ENCODE measurements at regions not wholly inside any gene's neighbourhood (a gene's known extent, or its start where the extent isn't known, plus 50 kb on each side); places are given as distances from the start of the nearest gene placed in this dataset.

- no peak overlapping the region for H3K4me3 ChIP-seq (ENCODE audit: low read length)
- no peaks in the 10 kb centered on the region for H3K9me3 ChIP-seq (ENCODE audit: control insufficient read depth, insufficient read depth, low read length)
- H3K27me3 ChIP-seq (ENCODE audit: control insufficient read depth, insufficient read depth, low read length), result no peaks in the 10 kb centered on the region
- no CpG with 5 or more reads among the region's 5 CpGs for WGBS (ENCODE audit: insufficient coverage, insufficient read length)
- H3K4me1 ChIP-seq (ENCODE audit: control insufficient read depth, insufficient read depth, low read length), result no peaks in the 10 kb centered on the region
- H3K36me3 ChIP-seq (ENCODE audit: control insufficient read depth, insufficient read depth, low read length), result no peaks in the 10 kb centered on the region
- DNase-seq (ENCODE audit: low read depth, low spot score), result peak; percentile 57
- no peak overlapping the region for H3K27ac ChIP-seq (ENCODE audit: low read length)
Measured at GRCh38 chr12:118714051-118714460, 267.3 kb upstream of the SRRM4 start.

DNA sequence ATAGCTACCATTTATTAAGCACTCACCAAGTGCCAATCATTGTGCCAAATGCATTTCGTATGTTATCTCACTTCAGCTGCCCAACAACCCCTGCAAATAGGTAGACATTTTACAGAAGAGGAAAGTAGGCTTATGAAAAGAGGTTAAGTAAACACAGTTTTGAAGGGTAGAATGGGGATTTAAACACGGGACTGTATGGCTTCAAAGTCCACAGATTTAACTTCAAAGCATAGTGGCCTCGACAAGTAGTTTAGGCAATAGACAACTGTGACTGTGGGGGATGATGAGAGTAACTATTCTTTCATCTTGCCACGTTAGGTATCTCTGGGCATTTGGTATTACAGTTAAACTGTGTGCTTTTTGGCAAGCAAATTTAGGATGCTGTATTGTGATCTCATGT, 266.8 kb upstream of the SRRM4 start:
- H3K4me1 ChIP-seq (ENCODE audit: control insufficient read depth, insufficient read depth, low read length), result no peaks in the 10 kb centered on the region
- H3K27me3 ChIP-seq (ENCODE audit: control insufficient read depth, insufficient read depth, low read length), result no peaks in the 10 kb centered on the region
- WGBS (ENCODE audit: insufficient coverage, insufficient read length), result no CpG with 5 or more reads among the region's 4 CpGs
- H3K36me3 ChIP-seq (ENCODE audit: control insufficient read depth, insufficient read depth, low read length), result no peaks in the 10 kb centered on the region
- no peak overlapping the region for H3K4me3 ChIP-seq (ENCODE audit: low read length)
- DNase-seq (ENCODE audit: low read depth, low spot score), result no peak
- no peaks in the 10 kb centered on the region for H3K9me3 ChIP-seq (ENCODE audit: control insufficient read depth, insufficient read depth, low read length)
- no peak overlapping the region for H3K27ac ChIP-seq (ENCODE audit: low read length)

- no peak overlapping the region for H3K4me3 ChIP-seq (ENCODE audit: low read length)
- no peak overlapping the region for H3K27ac ChIP-seq (ENCODE audit: low read length)
- no peak for DNase-seq (ENCODE audit: low read depth, low spot score)
- WGBS (ENCODE audit: insufficient coverage, insufficient read length), result no CpG with 5 or more reads among the region's 2 CpGs
- H3K36me3 ChIP-seq (ENCODE audit: control insufficient read depth, insufficient read depth, low read length), result no peaks in the 10 kb centered on the region
- H3K4me1 ChIP-seq (ENCODE audit: control insufficient read depth, insufficient read depth, low read length), result no peaks in the 10 kb centered on the region
- no peaks in the 10 kb centered on the region for H3K9me3 ChIP-seq (ENCODE audit: control insufficient read depth, insufficient read depth, low read length)
- no peaks in the 10 kb centered on the region for H3K27me3 ChIP-seq (ENCODE audit: control insufficient read depth, insufficient read depth, low read length)
Measured at GRCh38 chr12:118715647-118716046, 265.7 kb upstream of the SRRM4 start.

- no peak for DNase-seq (ENCODE audit: low read depth, low spot score)
- H3K36me3 ChIP-seq (ENCODE audit: control insufficient read depth, insufficient read depth, low read length), result no peaks in the 10 kb centered on the region
- no peak overlapping the region for H3K4me3 ChIP-seq (ENCODE audit: low read length)
- no peak overlapping the region for H3K27ac ChIP-seq (ENCODE audit: low read length)
- H3K9me3 ChIP-seq (ENCODE audit: control insufficient read depth, insufficient read depth, low read length), result no peaks in the 10 kb centered on the region
- H3K4me1 ChIP-seq (ENCODE audit: control insufficient read depth, insufficient read depth, low read length), result no peaks in the 10 kb centered on the region
- H3K27me3 ChIP-seq (ENCODE audit: control insufficient read depth, insufficient read depth, low read length), result no peaks in the 10 kb centered on the region
- no CpG with 5 or more reads among the region's 11 CpGs for WGBS (ENCODE audit: insufficient coverage, insufficient read length)
Measured at GRCh38 chr12:118727196-118727978, 254.0 kb upstream of the SRRM4 start.

DNA sequence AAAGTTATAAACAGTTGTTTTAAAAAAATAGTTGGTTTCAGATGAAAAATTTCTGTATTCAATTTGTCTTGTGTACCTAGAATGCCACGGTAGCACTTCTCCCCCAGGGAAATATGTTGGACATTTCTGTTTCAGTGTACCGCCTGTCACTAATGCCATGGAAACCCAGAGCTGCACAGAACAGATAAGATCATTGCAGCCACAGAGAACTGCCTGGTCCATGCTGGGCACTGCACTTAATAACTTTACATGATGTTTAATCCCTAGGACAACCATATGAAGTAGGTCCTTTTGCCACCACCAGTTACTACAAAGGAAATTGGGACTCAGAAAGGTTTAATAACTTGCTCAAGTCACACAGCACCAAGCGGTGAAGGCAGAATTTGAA, 253.4 kb upstream of the SRRM4 start:
- H3K9me3 ChIP-seq (ENCODE audit: control insufficient read depth, insufficient read depth, low read length), result no peaks in the 10 kb centered on the region
- no CpG with 5 or more reads among the region's 3 CpGs for WGBS (ENCODE audit: insufficient coverage, insufficient read length)
- no peak overlapping the region for H3K4me3 ChIP-seq (ENCODE audit: low read length)
- H3K4me1 ChIP-seq (ENCODE audit: control insufficient read depth, insufficient read depth, low read length), result no peaks in the 10 kb centered on the region
- no peaks in the 10 kb centered on the region for H3K36me3 ChIP-seq (ENCODE audit: control insufficient read depth, insufficient read depth, low read length)
- no peak for DNase-seq (ENCODE audit: low read depth, low spot score)
- no peaks in the 10 kb centered on the region for H3K27me3 ChIP-seq (ENCODE audit: control insufficient read depth, insufficient read depth, low read length)
- H3K27ac ChIP-seq (ENCODE audit: low read length), result no peak overlapping the region

GRCh38 chr12:118734266-118734665, 247.1 kb upstream of the SRRM4 start:
- Histone ChIP-seq H3K4me3 (ENCODE audit: low read length) (no peak overlapping the region), H3K9me3 (ENCODE audit: control insufficient read depth, insufficient read depth, low read length) (no peaks in the 10 kb centered on the region), H3K27ac (ENCODE audit: low read length) (no peak overlapping the region), H3K36me3 (ENCODE audit: control insufficient read depth, insufficient read depth, low read length) (no peaks in the 10 kb centered on the region), H3K4me1 (ENCODE audit: control insufficient read depth, insufficient read depth, low read length) (no peaks in the 10 kb centered on the region), H3K27me3 (ENCODE audit: control insufficient read depth, insufficient read depth, low read length) (no peaks in the 10 kb centered on the region)
- DNase-seq (ENCODE audit: low read depth, low spot score), result no peak
- WGBS (ENCODE audit: insufficient coverage, insufficient read length), result no CpG with 5 or more reads among the region's 7 CpGs

- H3K4me3 ChIP-seq (ENCODE audit: low read length), result no peak overlapping the region
- no peaks in the 10 kb centered on the region for H3K27me3 ChIP-seq (ENCODE audit: control insufficient read depth, insufficient read depth, low read length)
Measured at GRCh38 chr12:118737985-118738540, 243.3 kb upstream of the SRRM4 start.

DNA sequence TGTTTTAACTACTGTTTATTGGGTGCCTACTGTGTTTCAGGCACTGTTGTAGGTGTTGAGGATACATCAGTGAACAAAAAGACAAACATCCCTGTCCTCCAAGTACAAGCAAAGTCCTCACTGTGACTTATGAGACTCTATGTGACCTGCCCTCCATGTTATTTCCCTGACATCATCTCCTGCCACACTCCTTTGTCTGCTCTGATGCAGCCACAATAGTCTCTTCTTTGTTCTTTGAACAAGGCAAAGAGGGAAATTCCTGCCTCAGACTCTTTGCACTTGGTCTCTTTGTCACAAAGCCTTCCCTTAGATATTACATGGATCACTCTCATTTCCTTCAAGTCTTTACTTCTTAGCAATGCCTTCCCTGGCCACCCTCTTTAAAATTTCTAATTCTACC, 240.1 kb upstream of the SRRM4 start:
- no peak overlapping the region for H3K4me3 ChIP-seq (ENCODE audit: low read length)
- no peaks in the 10 kb centered on the region for H3K27me3 ChIP-seq (ENCODE audit: control insufficient read depth, insufficient read depth, low read length)
- no peaks in the 10 kb centered on the region for H3K9me3 ChIP-seq (ENCODE audit: control insufficient read depth, insufficient read depth, low read length)
- no peaks in the 10 kb centered on the region for H3K36me3 ChIP-seq (ENCODE audit: control insufficient read depth, insufficient read depth, low read length)
- H3K27ac ChIP-seq (ENCODE audit: low read length), result no peak overlapping the region
- H3K4me1 ChIP-seq (ENCODE audit: control insufficient read depth, insufficient read depth, low read length), result no peaks in the 10 kb centered on the region
- no peak for DNase-seq (ENCODE audit: low read depth, low spot score)

More at GRCh38 chr12:118737985-118738540, 243.3 kb upstream of the SRRM4 start:
- Histone ChIP-seq H3K4me1 (ENCODE audit: control insufficient read depth, insufficient read depth, low read length) (no peaks in the 10 kb centered on the region), H3K9me3 (ENCODE audit: control insufficient read depth, insufficient read depth, low read length) (no peaks in the 10 kb centered on the region), H3K27ac (ENCODE audit: low read length) (no peak overlapping the region), H3K36me3 (ENCODE audit: control insufficient read depth, insufficient read depth, low read length) (no peaks in the 10 kb centered on the region)
- no peak for DNase-seq (ENCODE audit: low read depth, low spot score)
- no CpG with 5 or more reads among the region's 4 CpGs for WGBS (ENCODE audit: insufficient coverage, insufficient read length)

DNA sequence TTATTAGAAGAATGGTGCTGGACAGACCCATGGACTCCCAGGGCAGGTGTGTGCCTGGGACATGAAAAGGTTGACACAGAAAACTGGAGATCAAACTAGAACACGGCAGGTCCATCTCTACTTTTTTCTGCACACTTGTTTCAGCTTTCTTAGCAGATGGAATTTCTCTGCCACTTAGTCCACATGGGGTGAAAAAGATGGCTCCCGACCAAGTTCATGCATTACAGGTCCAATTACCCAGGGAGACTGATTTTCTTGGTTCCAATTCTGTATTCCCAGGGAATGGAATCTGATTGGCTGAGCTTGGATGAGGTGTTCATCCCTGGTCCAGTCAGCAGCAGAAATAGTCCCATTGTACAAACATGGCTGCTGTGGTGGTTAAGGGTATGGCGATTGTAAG, 238.9 kb upstream of the SRRM4 start:
- Histone ChIP-seq H3K36me3 (ENCODE audit: control insufficient read depth, insufficient read depth, low read length) (no peaks in the 10 kb centered on the region), H3K4me1 (ENCODE audit: control insufficient read depth, insufficient read depth, low read length) (no peaks in the 10 kb centered on the region), H3K27me3 (ENCODE audit: control insufficient read depth, insufficient read depth, low read length) (no peaks in the 10 kb centered on the region), H3K9me3 (ENCODE audit: control insufficient read depth, insufficient read depth, low read length) (no peaks in the 10 kb centered on the region), H3K27ac (ENCODE audit: low read length) (no peak overlapping the region), H3K4me3 (ENCODE audit: low read length) (no peak overlapping the region)
- no CpG with 5 or more reads among the region's 3 CpGs for WGBS (ENCODE audit: insufficient coverage, insufficient read length)
- DNase-seq (ENCODE audit: low read depth, low spot score), result no peak

- H3K27me3 ChIP-seq (ENCODE audit: control insufficient read depth, insufficient read depth, low read length), result no peaks in the 10 kb centered on the region
- no peaks in the 10 kb centered on the region for H3K4me1 ChIP-seq (ENCODE audit: control insufficient read depth, insufficient read depth, low read length)
- no peaks in the 10 kb centered on the region for H3K36me3 ChIP-seq (ENCODE audit: control insufficient read depth, insufficient read depth, low read length)
- no peak overlapping the region for H3K4me3 ChIP-seq (ENCODE audit: low read length)
- H3K9me3 ChIP-seq (ENCODE audit: control insufficient read depth, insufficient read depth, low read length), result no peaks in the 10 kb centered on the region
- DNase-seq (ENCODE audit: low read depth, low spot score), result no peak
- H3K27ac ChIP-seq (ENCODE audit: low read length), result no peak overlapping the region
- WGBS (ENCODE audit: insufficient coverage, insufficient read length), result no CpG with 5 or more reads among the region's 4 CpGs
Measured at GRCh38 chr12:118743896-118744700, 237.2 kb upstream of the SRRM4 start.
